Endothelial cell of umbilical vein (primary cell): ENCODE measurements at regions not wholly inside any gene's neighbourhood (a gene's known extent, or its start where the extent isn't known, plus 50 kb on each side); places are given as distances from the start of the nearest gene placed in this dataset.

Experiments used
- BruUV-seq: library from RNA; stranded (reverse); fragments of 400-500 nt; replicated peaks from 2 replicates; lab custom pipeline; 2021; lab: Mats Ljungman, UMichigan
- CTCF ChIA-PET: fragments of 300-600, 350-600 bp; sonication (Branson Sonifier 250); formaldehyde crosslinking; loops from one replicate; lab custom pipeline; 2021; ENCODE audit warnings: antibody characterized with exemption, inconsistent platforms; lab: Charles Lee
- POLR2A ChIA-PET: fragments of 300-600, 350-600 bp; sonication (Branson Sonifier 250); formaldehyde crosslinking; loops from one replicate; lab custom pipeline; 2021; ENCODE audit warnings: antibody characterized with exemption, inconsistent platforms; lab: Charles Lee
- DNase-seq: peaks from one replicate; pipeline ENCODE4 v3.0.0-alpha.2; 2011; ENCODE audit warnings: low read depth, low spot score
- FAIRE-seq: peaks from 2 replicates; lab custom pipeline; 2011; peaks lifted over from hg19 to GRCh38; lab: Jason Lieb, UNC
- H2AFZ ChIP-seq: 2 replicates; pipeline ENCODE4 v1.6.0; 2012; ENCODE audit warnings: low read depth, low read length, control low read depth, inconsistent platforms
- H3K27ac ChIP-seq: 2 replicates; pipeline ENCODE4 v1.5.1; 2011; ENCODE audit warnings: low read depth, mild to moderate bottlenecking, control low read depth, low read length, moderate library complexity; ENCODE audit not compliant: insufficient read depth
- H3K27me3 ChIP-seq, 2 experiments: 2 replicates each; pipeline versions ENCODE4 v1.6.0 to v1.6.1; 2011; ENCODE audit warnings: low read length in 2 of 2, mixed read lengths in 1 of 2; ENCODE audit not compliant: control insufficient read depth in 2 of 2, insufficient read depth in 2 of 2
- H3K36me3 ChIP-seq, 2 experiments: 2 replicates in 1 of 2; 3 replicates in 1 of 2; pipeline ENCODE4 v1.5.1; 2011; ENCODE audit warnings: low read length in 2 of 2, mild to moderate bottlenecking in 1 of 2, moderate library complexity in 1 of 2; ENCODE audit not compliant: control insufficient read depth in 2 of 2, insufficient read depth in 2 of 2; ENCODE audit errors: extremely low read depth in 1 of 2
- H3K4me1 ChIP-seq: 3 replicates; pipeline ENCODE4 v1.5.1; 2011; ENCODE audit warnings: mild to moderate bottlenecking, low read length; ENCODE audit not compliant: control insufficient read depth, insufficient read depth; ENCODE audit errors: extremely low read depth
- H3K4me2 ChIP-seq: 2 replicates; pipeline ENCODE4 v1.6.1; 2011; ENCODE audit warnings: low read length, control low read depth, mixed read lengths; ENCODE audit not compliant: insufficient read depth
- H3K4me3 ChIP-seq, 3 experiments: fragments of 200-600 bp in 1 of 3; sonication (generic), shearing (Covaris generic) in 1 of 3; replicated peaks in 1 of 3; 2 replicates each; pipeline ENCODE4 v1.5.1; 2011 to 2016; ENCODE audit warnings: control low read depth in 3 of 3, low read length in 3 of 3, mild to moderate bottlenecking in 2 of 3, inconsistent platforms in 1 of 3, low read depth in 1 of 3, moderate library complexity in 1 of 3; ENCODE audit not compliant: insufficient read depth in 1 of 3
- H3K79me2 ChIP-seq: 2 replicates; pipeline ENCODE4 v1.6.0; 2012; ENCODE audit warnings: low read length, inconsistent platforms; ENCODE audit not compliant: control insufficient read depth, insufficient read depth
- H3K9ac ChIP-seq: replicated peaks from 2 replicates; pipeline ENCODE3; 2011; ENCODE audit warnings: low read length, control low read depth; ENCODE audit not compliant: insufficient read depth; ENCODE audit errors: extremely low read depth
- H3K9me1 ChIP-seq: replicated peaks from 3 replicates; pipeline ENCODE4 v1.6.0; 2011; ENCODE audit warnings: mild to moderate bottlenecking, low read length; ENCODE audit not compliant: control insufficient read depth, insufficient read depth; ENCODE audit errors: extremely low read depth
- H3K9me3 ChIP-seq: replicated peaks from 2 replicates; pipeline ENCODE4 v1.5.1; 2012; ENCODE audit warnings: low read length, inconsistent platforms; ENCODE audit not compliant: control insufficient read depth, insufficient read depth
- H4K20me1 ChIP-seq: replicated peaks from 2 replicates; pipeline ENCODE3; 2011; ENCODE audit warnings: mild to moderate bottlenecking, low read length; ENCODE audit not compliant: control insufficient read depth, insufficient read depth; ENCODE audit errors: extremely low read depth
- CTCF ChIP-seq, 2 donors: IDR thresholded peaks; 1 replicate in 1 of 2; 2 replicates in 1 of 2; pipeline ENCODE4 v1.5.1; 2011; ENCODE audit warnings: low read length in 2 of 2, mild to moderate bottlenecking in 2 of 2, moderate library complexity in 2 of 2, control low read depth in 1 of 2, inconsistent platforms in 1 of 2, low read depth in 1 of 2; ENCODE audit not compliant: insufficient read depth in 1 of 2; ENCODE audit errors: extremely low read depth in 1 of 2
- EZH2 ChIP-seq: IDR thresholded peaks from 2 replicates; pipeline ENCODE4 v1.6.1; 2012; ENCODE audit warnings: borderline replicate concordance, low read depth, mild to moderate bottlenecking, moderate library complexity, low read length, inconsistent platforms; ENCODE audit not compliant: severe bottlenecking
- FOS ChIP-seq: IDR thresholded peaks from 2 replicates; pipeline ENCODE4 v1.6.1; 2011; ENCODE audit warnings: mild to moderate bottlenecking, low read length, moderate library complexity, borderline replicate concordance; ENCODE audit not compliant: insufficient read depth
- GATA2 ChIP-seq: IDR thresholded peaks from 2 replicates; pipeline ENCODE4 v1.7.0; 2011; ENCODE audit warnings: low read depth, mild to moderate bottlenecking, moderate library complexity, mixed read lengths, low read length; ENCODE audit not compliant: insufficient read length, insufficient read depth
- JUN ChIP-seq: IDR thresholded peaks from 2 replicates; pipeline ENCODE4 v1.6.1; 2011; ENCODE audit warnings: borderline replicate concordance, low read depth; ENCODE audit not compliant: insufficient read length, insufficient read depth
- MAX ChIP-seq: IDR thresholded peaks from 2 replicates; pipeline ENCODE4 v1.6.1; 2011; ENCODE audit not compliant: insufficient read depth, insufficient read length
- MYC ChIP-seq: IDR thresholded peaks from one replicate; pipeline ENCODE4 v1.6.1; 2011; ENCODE audit warnings: mild to moderate bottlenecking, low read depth, low read length
- POLR2A ChIP-seq: IDR thresholded peaks from 2 replicates; pipeline ENCODE4 v1.6.1; 2012; ENCODE audit warnings: low read depth, mild to moderate bottlenecking, control low read depth, low read length
- POLR2AphosphoS5 ChIP-seq: IDR thresholded peaks from 2 replicates; pipeline ENCODE4 v1.6.1; 2012; ENCODE audit warnings: low read depth, mild to moderate bottlenecking, control low read depth, low read length, moderate library complexity; ENCODE audit not compliant: insufficient read depth
- dilution Hi-C: fragments of 300-500 bp; cut with MboI; formaldehyde crosslinking; loops from one replicate; pipeline ENCODE4 v1.15.0; 2019; ENCODE audit warnings: low sequenced_read_pairs; ENCODE audit not compliant: extremely low pct_ligation_motif_present
- intact Hi-C: fragments of 100-400 bp; cut with micrococcal nuclease; formaldehyde crosslinking; loops from one replicate; pipeline ENCODE4 v1.10.0; 2022

GRCh38 chr12:38501481-38501880 is 184.9 kb downstream of the ALG10B start:
- dilution Hi-C loops = no loop called here
- no peak overlapping the region for H3K9ac ChIP-seq
- TF ChIP-seq JUN (no peak), CTCF (IDR thresholded peaks at IDR 0.05; ENCODE audit: extremely low read depth in 1 of 2, insufficient read depth in 1 of 2, low read depth in 1 of 2, low read length in 2 of 2) (no peak), GATA2 (no peak), POLR2AphosphoS5 (no peak), MYC (no peak), EZH2 (no peak), MAX (no peak), POLR2A (no peak), FOS (no peak)
- no peaks in the 10 kb centered on the region for H3K36me3 ChIP-seq
- intact Hi-C loops = no loop called here
- FAIRE-seq (no peak), DNase-seq (no peak)
- BruUV-seq = no TSS peak
- ChIA-PET CTCF (no interaction called here), POLR2A (no interaction called here)
- H3K4me3 ChIP-seq = no peak overlapping the region
- no peaks in the 10 kb centered on the region for H3K79me2 ChIP-seq
- H3K9me3 ChIP-seq = peaks cover 2% of the 10 kb centered on the region
- H3K27ac ChIP-seq = no peak overlapping the region
- H3K9me1 ChIP-seq = no peaks in the 10 kb centered on the region
- H3K4me1 ChIP-seq = no peaks in the 10 kb centered on the region
- no peaks in the 10 kb centered on the region for H3K27me3 ChIP-seq
- no peaks in the 10 kb centered on the region for H4K20me1 ChIP-seq
- H2AFZ ChIP-seq = no peak overlapping the region
- H3K4me2 ChIP-seq = no peak overlapping the region
